Activated CD8-positive, alpha-beta memory T cell treated with anti-CD3 and anti-CD28 coated beads, Interleukin-2, amount 50 U/mL, for 4 hours (primary cell): ENCODE measurements at regions not wholly inside any gene's neighbourhood (a gene's known extent, or its start where the extent isn't known, plus 50 kb on each side); places are given as distances from the start of the nearest gene placed in this dataset.
"Not testable (repeated sequence)": the region's sequence is repeated elsewhere in the genome, so short reads cannot be mapped to it uniquely, and the experiment has no call there.

ENCODE experiments used
- DNase-seq: peaks from one replicate; pipeline ENCODE4 v3.0.0-alpha.2; 2020

GRCh38 chr9:108762348-108763055 is 93.3 kb downstream of the ACTL7B start:
- no peak for DNase-seq

GRCh38 chr9:108761655-108762347 is 94.0 kb downstream of the ACTL7B start:
- DNase-seq, result peak; percentile 20

GRCh38 chr9:108760841-108761240 is 94.9 kb downstream of the ACTL7B start:
- DNase-seq, result no peak

GRCh38 chr9:108759835-108760234 is 96.0 kb downstream of the ACTL7B start:
- DNase-seq, result no peak

- no peak for DNase-seq
These were observed 96.4 kb downstream of the ACTL7B start for GRCh38 chr9:108759399-108759798.

GRCh38 chr9:108756746-108757490 is 98.9 kb downstream of the ACTL7B start:
- no peak for DNase-seq

GRCh38 chr9:108755979-108756378 is 99.8 kb downstream of the ACTL7B start:
- DNase-seq, result no peak

- no peak for DNase-seq
These were observed 104.4 kb downstream of the ACTL7B start for GRCh38 chr9:108751369-108751768.

GRCh38 chr9:108750661-108751215 is 105.0 kb downstream of the ACTL7B start:
- DNase-seq, result no peak

GRCh38 chr9:108748776-108749175 is 107.0 kb downstream of the ACTL7B start:
- no peak for DNase-seq

GRCh38 chr9:108746864-108747263 is 108.9 kb downstream of the ACTL7B start:
- no peak for DNase-seq

GRCh38 chr9:108746001-108746400 is 109.8 kb downstream of the ACTL7B start:
- DNase-seq, result no peak

- DNase-seq, result no peak
These were observed 111.1 kb downstream of the ACTL7B start for GRCh38 chr9:108744641-108745040.

GRCh38 chr9:108743901-108744371 is 111.8 kb downstream of the ACTL7B start:
- DNase-seq, result no peak

- DNase-seq, result no peak
These were observed 112.4 kb downstream of the ACTL7B start for GRCh38 chr9:108743416-108743815.

GRCh38 chr9:108742191-108742590 is 113.6 kb downstream of the ACTL7B start:
- no peak for DNase-seq

GRCh38 chr9:108731292-108731691 is 124.5 kb downstream of the ACTL7B start:
- DNase-seq, result not testable (repeated sequence)

- no peak for DNase-seq
These were observed 128.1 kb downstream of the ACTL7B start for GRCh38 chr9:108727580-108728111.

- no peak for DNase-seq
These were observed 131.1 kb downstream of the ACTL7B start for GRCh38 chr9:108724652-108725051.

- no peak for DNase-seq
These were observed 131.7 kb downstream of the ACTL7B start for GRCh38 chr9:108724122-108724521.

- no peak for DNase-seq
These were observed 133.4 kb downstream of the ACTL7B start for GRCh38 chr9:108722396-108722795.

GRCh38 chr9:108720191-108720642 is 135.6 kb downstream of the ACTL7B start:
- DNase-seq, result no peak

- DNase-seq, result no peak
These were observed 145.4 kb downstream of the ACTL7B start for GRCh38 chr9:108710424-108710823.
